GM19452 (cell line): ENCODE measurements at regions not wholly inside any gene's neighbourhood (a gene's known extent, or its start where the extent isn't known, plus 50 kb on each side); places are given as distances from the start of the nearest gene placed in this dataset.

Source experiments
- ATAC-seq: cut with Tn5 transposase; IDR thresholded peaks from one replicate; pipeline ENCODE4 v1.9.1; 2021; ENCODE audit not compliant: unreplicated experiment

DNA sequence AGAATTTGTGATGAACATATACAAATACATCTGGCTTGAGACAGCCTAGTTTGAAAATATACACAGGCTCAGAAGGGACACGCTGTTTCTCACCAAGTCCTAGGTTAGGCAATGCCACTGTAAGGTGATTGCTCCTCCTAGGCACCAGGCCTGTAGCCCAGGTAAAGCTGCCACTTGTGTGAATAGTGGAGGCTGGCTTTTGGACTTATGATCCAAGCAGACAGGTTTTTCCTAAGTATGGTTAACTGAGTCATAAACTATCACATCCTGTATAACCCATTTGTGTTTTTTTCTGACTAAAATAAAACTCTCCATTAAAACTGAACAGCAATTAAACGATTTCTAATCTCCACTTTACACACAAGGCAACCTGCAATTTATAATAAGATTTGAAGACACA lies 81.0 kb downstream of the SEMA4F start:
- no peak for ATAC-seq

DNA sequence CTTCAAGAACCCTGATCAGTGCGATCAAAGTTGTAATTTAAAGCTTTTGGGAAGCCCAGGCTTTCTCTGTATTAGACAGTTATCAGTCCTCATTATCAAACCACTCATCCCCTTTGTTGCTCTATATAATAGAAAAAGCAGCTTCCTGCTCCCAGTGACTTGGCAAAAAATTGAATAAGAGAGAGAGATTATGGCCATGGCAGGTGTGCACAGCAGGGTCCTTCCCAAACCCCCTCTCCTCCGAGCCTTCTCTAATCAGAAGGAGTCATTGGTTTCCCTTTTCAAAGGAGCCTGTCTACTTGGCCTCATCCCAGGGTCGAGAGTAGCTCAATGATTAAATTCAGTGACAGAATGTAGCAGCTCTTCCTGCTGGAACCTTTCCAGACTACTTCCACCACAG lies 81.5 kb downstream of the SEMA4F start:
- no peak for ATAC-seq

DNA sequence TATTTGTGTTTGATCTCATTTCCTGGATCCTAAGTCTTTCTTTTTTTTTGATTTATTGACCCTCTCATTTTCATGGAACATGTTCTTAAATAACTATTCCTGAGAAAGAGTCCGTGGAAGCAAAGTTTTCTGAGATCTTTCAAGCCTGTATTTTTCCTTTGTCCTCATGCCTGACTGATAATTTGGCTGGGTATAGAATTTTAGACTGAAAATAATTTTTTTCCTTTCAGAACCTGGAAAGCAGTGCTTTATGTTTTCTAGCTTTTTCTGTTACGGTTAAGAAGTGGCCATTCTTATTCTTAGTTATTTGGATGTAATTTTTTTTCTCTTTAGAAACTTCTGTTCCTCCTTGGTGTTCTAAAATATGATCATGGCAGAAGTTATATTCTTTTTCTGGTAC lies 82.5 kb downstream of the SEMA4F start:
- no peak for ATAC-seq

GRCh38 chr2:74738586-74738985 lies 84.5 kb downstream of the SEMA4F start:
- ATAC-seq, result no peak

- no peak for ATAC-seq
These were observed 85.1 kb downstream of the SEMA4F start for GRCh38 chr2:74739129-74739528.

- no peak for ATAC-seq
These were observed 85.7 kb downstream of the SEMA4F start for GRCh38 chr2:74739733-74740241.

DNA sequence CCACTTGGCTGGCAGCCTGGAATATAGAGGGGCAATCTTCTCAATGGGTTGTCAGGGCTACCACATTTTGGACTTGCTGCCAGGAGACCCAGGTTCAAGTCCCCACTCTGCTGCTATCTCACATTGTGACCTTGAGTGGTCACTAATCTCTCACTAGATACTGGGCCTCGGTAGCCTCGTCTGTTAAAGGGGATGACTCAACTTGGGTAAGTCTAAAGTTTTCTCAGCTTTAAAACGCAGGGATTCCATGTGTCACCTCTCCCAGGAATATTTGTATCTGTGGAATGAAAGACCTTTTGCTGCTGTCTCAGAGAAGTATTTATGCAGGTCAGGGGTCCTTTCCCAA lies 86.3 kb downstream of the SEMA4F start:
- ATAC-seq, result no peak

GRCh38 chr2:74740741-74741431 lies 86.8 kb downstream of the SEMA4F start:
- no peak for ATAC-seq

GRCh38 chr2:74741629-74742028 lies 87.6 kb downstream of the SEMA4F start:
- ATAC-seq, result no peak

DNA sequence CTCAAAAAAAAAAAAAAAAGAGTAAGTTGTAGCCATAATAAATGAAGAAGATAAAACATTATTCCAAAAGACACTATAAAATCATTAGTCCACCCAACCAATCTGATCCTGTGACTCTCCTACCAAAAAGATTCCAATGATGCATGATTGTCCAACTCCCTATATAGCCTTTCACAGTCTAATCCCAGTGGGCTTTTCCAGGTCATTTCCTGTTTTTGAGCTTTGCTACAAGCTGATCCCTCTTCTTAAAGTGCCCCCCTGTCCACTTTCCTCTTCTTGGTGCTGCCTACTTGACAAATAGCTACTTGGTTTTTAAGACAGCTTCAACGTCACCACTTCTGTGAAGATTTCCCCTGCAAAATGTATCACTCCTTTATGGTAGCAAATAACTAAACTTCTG lies 88.4 kb downstream of the SEMA4F start:
- no peak for ATAC-seq

DNA sequence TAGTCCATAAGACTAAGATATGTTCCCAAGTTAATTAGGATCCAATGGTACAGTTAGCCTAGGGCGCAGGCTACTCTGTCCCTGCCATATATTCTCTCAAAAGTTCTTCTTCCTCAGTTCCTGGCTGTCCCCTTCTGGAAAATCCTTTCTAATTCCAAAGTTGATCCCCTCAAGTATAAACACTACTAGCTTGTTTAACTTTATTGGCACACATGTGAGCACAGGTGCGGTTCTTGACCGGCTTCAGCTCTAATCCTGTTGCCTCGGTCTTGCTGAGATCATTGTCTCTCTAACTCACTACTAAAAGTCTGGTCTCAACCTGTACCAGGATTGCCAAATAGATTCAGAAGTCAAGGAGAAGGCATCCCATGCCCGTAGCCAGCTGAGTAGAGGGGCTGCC lies 89.0 kb downstream of the SEMA4F start:
- no peak for ATAC-seq

GRCh38 chr2:74743778-74744177 lies 89.7 kb downstream of the SEMA4F start:
- ATAC-seq, result no peak

GRCh38 chr2:74744731-74745515 lies 89.0 kb upstream of the HK2 start:
- no peak for ATAC-seq

DNA sequence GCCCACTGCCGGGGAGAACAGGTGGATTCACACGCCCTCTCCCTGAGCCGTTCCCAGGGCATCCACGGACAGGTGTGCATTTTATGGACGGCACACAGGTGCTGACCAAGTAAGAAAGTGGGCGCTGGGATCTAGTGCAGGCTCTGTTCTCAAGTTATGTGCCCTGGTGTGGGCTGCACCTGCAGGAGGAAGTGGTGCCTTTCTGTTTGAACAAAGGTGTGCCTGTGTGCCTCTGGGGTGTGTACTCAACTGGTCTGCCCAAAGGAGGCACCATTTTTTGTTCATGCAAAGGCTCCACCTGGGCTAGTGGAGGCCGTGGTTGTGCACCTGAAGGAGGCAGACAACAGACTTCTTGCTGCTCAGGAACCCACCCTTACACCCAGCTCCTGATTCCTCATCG lies 88.2 kb upstream of the HK2 start:
- ATAC-seq, result no peak

DNA sequence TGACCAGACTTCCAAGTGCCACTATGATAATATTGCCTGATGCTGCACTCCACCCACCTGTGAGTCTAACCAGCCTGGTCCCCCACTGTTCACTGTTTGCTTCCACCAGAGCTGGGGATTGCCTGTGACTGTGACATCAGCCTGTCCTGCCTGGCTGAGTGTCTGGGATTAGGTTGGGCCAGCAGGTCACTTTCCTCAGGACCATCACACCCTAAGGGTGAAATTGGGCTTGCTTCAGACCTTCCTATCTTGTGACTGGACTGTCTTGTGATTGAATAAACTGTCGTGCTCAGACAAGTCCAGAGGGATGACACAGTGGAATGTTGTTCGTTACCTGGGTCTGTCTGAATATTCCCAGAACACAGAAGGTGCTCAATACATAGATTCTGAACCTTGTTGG lies 87.4 kb upstream of the HK2 start:
- ATAC-seq, result no peak

DNA sequence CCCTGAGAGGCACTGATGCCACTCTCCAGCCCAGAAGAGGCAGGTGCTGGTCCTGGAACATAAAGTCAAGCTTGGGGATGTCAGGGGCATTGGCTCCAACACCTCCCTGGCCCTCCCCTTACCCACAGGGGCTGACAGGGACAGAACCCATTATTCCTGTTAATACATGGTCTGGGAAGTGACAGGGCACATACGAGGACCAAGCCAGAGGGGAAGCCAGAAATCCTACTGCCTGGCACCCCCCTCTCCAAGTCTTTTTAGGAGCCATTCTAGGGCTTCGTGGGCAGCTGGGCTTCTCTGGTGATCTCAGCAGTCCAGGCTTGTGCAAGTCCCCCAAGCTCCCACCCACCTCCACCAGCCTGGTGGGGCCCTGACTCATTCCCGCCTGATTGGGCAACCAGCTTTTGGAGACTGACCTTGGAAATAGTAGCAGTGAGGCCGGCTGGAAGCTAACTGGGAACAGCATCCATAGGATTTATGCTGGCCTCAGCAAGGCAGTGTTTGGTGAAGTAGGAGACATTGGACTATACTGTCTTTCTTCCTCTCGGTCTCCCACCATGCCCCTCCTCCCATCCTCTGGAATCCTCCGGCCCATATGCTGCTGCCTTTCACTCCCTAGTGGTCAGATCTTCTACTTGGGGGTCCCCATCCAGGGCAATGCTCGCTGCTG lies 86.4 kb upstream of the HK2 start:
- ATAC-seq, result no peak

GRCh38 chr2:74748665-74749064 lies 85.3 kb upstream of the HK2 start:
- ATAC-seq, result no peak

DNA sequence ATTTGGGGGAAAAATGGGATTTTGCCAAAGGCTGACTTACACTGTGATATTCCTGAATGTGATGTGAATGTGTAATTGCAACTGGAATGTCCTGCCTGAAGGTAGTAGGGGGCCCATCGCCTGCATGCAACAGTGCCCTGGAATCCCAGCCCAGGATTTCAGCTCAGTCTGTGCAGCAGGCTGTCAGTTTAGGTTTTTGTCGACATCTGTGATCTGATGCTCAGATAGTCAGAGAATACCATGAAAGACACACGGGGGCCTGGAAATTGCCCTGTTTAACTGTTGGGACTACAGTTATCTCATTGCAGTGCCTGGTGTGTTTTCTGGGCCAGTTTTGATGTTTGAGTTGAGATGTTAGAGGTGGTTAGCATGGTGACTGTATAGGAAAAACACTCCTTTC lies 84.5 kb upstream of the HK2 start:
- no peak for ATAC-seq

GRCh38 chr2:74751981-74752851 lies 81.7 kb upstream of the HK2 start:
- ATAC-seq, result no peak

GRCh38 chr2:74755386-74755785 lies 78.5 kb upstream of the HK2 start:
- no peak for ATAC-seq

- no peak for ATAC-seq
These were observed 77.5 kb upstream of the HK2 start for GRCh38 chr2:74756356-74756890.
